ENCODE measurements at regions not wholly inside any gene's neighbourhood (a gene's known extent, or its start where the extent isn't known, plus 50 kb on each side); places are given as distances from the start of the nearest gene placed in this dataset.
A peak's percentile ranks its signal among the peaks of the same experiment; 100 is the strongest.

DNA sequence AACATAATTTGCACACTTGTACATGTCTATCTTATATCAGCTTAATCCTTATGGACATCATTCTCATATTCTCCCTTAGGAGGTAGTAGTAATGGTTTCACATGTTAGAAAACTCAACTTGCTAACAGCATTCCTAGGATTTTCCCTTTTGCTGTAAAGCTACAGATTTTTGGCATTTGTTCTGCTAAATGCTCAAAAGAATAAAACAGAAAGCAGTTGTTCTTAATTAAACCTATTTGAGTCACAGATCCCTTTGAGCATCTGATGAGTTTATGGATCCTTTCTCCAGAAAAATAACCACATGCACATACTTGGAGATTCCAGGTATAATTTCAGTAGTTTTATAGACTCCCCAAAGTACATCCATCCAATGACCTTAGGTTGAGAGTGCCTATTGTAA is 122.9 kb upstream of the BET1 start:
- POLR2A ChIA-PET (ENCODE audit: unreplicated experiment), result no interaction called here

More for the DNA sequence above, 122.9 kb upstream of the BET1 start:
- Histone ChIP-seq H3K14ac (replicated peaks; ENCODE audit: low read depth, low read length) (peak overlapping the region; percentile 7; the same call in 1 of the 2 replicates), H3K56ac (ENCODE audit: extremely low read depth, insufficient read depth, low read length) (no peak overlapping the region), H2BK5ac (ENCODE audit: low read depth, low read length, poor library complexity, severe bottlenecking) (peak overlapping the region; percentile 55), H2AFZ (replicated peaks; ENCODE audit: low read length, poor library complexity) (no peak overlapping the region), H3K79me1 (ENCODE audit: low read depth in 1 of 2, low read length in 2 of 2) (no peaks in the 10 kb centered on the region), H3K4me3 (ENCODE audit: insufficient read depth, low read depth, low read length) (no peak overlapping the region), H3K18ac (ENCODE audit: low read depth, low read length) (peak overlapping the region; percentile 98), H2BK120ac (ENCODE audit: low read depth, low read length) (peak overlapping the region; percentile 54; the same call in 1 of the 2 replicates), H2AK5ac (ENCODE audit: low read depth, low read length) (peak overlapping the region; percentile 48), H3K23ac (ENCODE audit: low read depth, low read length) (no peak overlapping the region), H3K27ac (ENCODE audit: insufficient read depth, low read length) (no peak overlapping the region), H3K4me2 (ENCODE audit: low read depth, low read length) (no peak overlapping the region), H2BK15ac (ENCODE audit: low read depth, low read length) (peak overlapping the region; percentile 79; the same call in 2 of the 3 replicates), H3K4me1 (ENCODE audit: control insufficient read depth, insufficient read depth, low read length) (peaks cover 17% of the 10 kb centered on the region), H3K4ac (ENCODE audit: low read depth, low read length) (peak overlapping the region; percentile 14; the same call in 1 of the 2 replicates), H4K20me1 (ENCODE audit: insufficient read depth, low read length) (no peaks in the 10 kb centered on the region), H3K9me1 (ENCODE audit: insufficient read depth, low read length) (no peaks in the 10 kb centered on the region), H2BK20ac (ENCODE audit: low read depth, low read length) (peak overlapping the region; percentile 83; the same call in 1 of the 2 replicates), H3K27me3 (ENCODE audit: control insufficient read depth, insufficient read depth, low read length) (no peaks in the 10 kb centered on the region), H3K9me3 (ENCODE audit: control insufficient read depth, insufficient read depth, low read length) (no peaks in the 10 kb centered on the region), H4K5ac (ENCODE audit: low read depth, low read length) (peak overlapping the region; percentile 92), H4K91ac (ENCODE audit: insufficient read depth, low read depth, low read length) (peak overlapping the region; percentile 81), H4K8ac (ENCODE audit: low read depth in 2 of 2, low read length in 2 of 2) (peak overlapping the region in 1 of 2 experiments; percentile 63; a peak in 2 of 4 replicates), H2AK9ac (replicated peaks; ENCODE audit: low read depth, low read length, poor library complexity) (no peak overlapping the region), H3K9ac (ENCODE audit: low read depth, low read length) (no peak overlapping the region), H3K36me3 (ENCODE audit: control insufficient read depth, insufficient read depth, low read length) (no peaks in the 10 kb centered on the region)
- DNase-seq, result peak; percentile 37
- TF ChIP-seq FOS (IDR thresholded peaks at IDR 0.05; ENCODE audit: low read depth, low read length), result no peak
- TF ChIP-seq, protein P1, sequence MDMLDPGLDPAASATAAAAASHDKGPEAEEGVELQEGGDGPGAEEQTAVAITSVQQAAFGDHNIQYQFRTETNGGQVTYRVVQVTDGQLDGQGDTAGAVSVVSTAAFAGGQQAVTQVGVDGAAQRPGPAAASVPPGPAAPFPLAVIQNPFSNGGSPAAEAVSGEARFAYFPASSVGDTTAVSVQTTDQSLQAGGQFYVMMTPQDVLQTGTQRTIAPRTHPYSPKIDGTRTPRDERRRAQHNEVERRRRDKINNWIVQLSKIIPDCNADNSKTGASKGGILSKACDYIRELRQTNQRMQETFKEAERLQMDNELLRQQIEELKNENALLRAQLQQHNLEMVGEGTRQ (IDR thresholded peaks at IDR 0.05; ENCODE audit: low read depth, low read length), result no peak
- TF ChIP-seq, protein P2, sequence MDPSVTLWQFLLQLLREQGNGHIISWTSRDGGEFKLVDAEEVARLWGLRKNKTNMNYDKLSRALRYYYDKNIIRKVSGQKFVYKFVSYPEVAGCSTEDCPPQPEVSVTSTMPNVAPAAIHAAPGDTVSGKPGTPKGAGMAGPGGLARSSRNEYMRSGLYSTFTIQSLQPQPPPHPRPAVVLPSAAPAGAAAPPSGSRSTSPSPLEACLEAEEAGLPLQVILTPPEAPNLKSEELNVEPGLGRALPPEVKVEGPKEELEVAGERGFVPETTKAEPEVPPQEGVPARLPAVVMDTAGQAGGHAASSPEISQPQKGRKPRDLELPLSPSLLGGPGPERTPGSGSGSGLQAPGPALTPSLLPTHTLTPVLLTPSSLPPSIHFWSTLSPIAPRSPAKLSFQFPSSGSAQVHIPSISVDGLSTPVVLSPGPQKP (IDR thresholded peaks at IDR 0.05; ENCODE audit: borderline replicate concordance, low read depth, low read length), result no peak
- TF ChIP-seq, protein P3, sequence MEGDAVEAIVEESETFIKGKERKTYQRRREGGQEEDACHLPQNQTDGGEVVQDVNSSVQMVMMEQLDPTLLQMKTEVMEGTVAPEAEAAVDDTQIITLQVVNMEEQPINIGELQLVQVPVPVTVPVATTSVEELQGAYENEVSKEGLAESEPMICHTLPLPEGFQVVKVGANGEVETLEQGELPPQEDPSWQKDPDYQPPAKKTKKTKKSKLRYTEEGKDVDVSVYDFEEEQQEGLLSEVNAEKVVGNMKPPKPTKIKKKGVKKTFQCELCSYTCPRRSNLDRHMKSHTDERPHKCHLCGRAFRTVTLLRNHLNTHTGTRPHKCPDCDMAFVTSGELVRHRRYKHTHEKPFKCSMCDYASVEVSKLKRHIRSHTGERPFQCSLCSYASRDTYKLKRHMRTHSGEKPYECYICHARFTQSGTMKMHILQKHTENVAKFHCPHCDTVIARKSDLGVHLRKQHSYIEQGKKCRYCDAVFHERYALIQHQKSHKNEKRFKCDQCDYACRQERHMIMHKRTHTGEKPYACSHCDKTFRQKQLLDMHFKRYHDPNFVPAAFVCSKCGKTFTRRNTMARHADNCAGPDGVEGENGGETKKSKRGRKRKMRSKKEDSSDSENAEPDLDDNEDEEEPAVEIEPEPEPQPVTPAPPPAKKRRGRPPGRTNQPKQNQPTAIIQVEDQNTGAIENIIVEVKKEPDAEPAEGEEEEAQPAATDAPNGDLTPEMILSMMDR (conservative IDR thresholded peaks at IDR 0.05; ENCODE audit: low read depth, low read length), result no peak
- no peak for TF ChIP-seq MXI1 (IDR thresholded peaks at IDR 0.05; ENCODE audit: borderline replicate concordance, low read depth, low read length)
- no peak for TF ChIP-seq CHD1 (IDR thresholded peaks at IDR 0.05; ENCODE audit: low read depth, low read length)
- no peak for TF ChIP-seq SMC3 (IDR thresholded peaks at IDR 0.05; ENCODE audit: low read depth, low read length)
- TF ChIP-seq POLR2A (IDR thresholded peaks at IDR 0.05; ENCODE audit: low read depth, low read length), result no peak
- TF ChIP-seq RCOR1 (IDR thresholded peaks at IDR 0.05; ENCODE audit: insufficient replicate concordance, low read length), result no peak
- no peak for TF ChIP-seq RFX5 (IDR thresholded peaks at IDR 0.05; ENCODE audit: low read depth, low read length)
- in situ Hi-C loops (cut with MboI; ENCODE audit: low sequenced_read_pairs) (no loop called here), dilution Hi-C loops (cut with HindIII; ENCODE audit: low sequenced_read_pairs, unreplicated experiment) (no loop called here), intact Hi-C loops (cut with micrococcal nuclease) (no loop called here)
- BruUV-seq (replicated peaks), result no TSS peak
- CTCF ChIA-PET, result no interaction called here
- no peak for ATAC-seq (ENCODE audit: low read depth)

Measured in IMR-90 (cell line).